Tibial nerve (tissue), 4 donors: ENCODE measurements at regions not wholly inside any gene's neighbourhood (a gene's known extent, or its start where the extent isn't known, plus 50 kb on each side); places are given as distances from the start of the nearest gene placed in this dataset.

Experiments
- DNase-seq, 2 donors: peaks; one replicate each; pipeline ENCODE4 v3.0.0-alpha.2; 2019; ENCODE audit warnings: low spot score in 2 of 2
- H3K27ac ChIP-seq, 4 donors: fragments of 200-600 bp; sonication (generic) in 3 of 4; one replicate each; pipeline ENCODE4 v1.5.1; 2017 to 2019; ENCODE audit warnings: mild to moderate bottlenecking in 1 of 4
- H3K27me3 ChIP-seq, 2 donors: fragments of 200-600 bp; sonication (generic) in 1 of 2; one replicate each; pipeline versions ENCODE4 v1.5.1 to v1.6.0; 2017 to 2019
- H3K36me3 ChIP-seq, 3 donors: fragments of 200-600 bp; sonication (generic); one replicate each; pipeline ENCODE4 v1.5.1; 2018 to 2019
- H3K4me1 ChIP-seq, 4 donors: fragments of 200-600 bp; sonication (generic) in 3 of 4; one replicate each; pipeline ENCODE4 v1.5.1; 2017 to 2019
- H3K4me3 ChIP-seq, 4 donors: fragments of 200-600 bp; sonication (generic) in 3 of 4; one replicate each; pipeline ENCODE4 v1.5.1; 2017 to 2019; ENCODE audit warnings: mild to moderate bottlenecking in 1 of 4, moderate library complexity in 1 of 4
- H3K9me3 ChIP-seq, 4 donors: fragments of 200-600 bp; sonication (generic) in 3 of 4; one replicate each; pipeline ENCODE4 v1.5.1; 2017 to 2019
- EP300 ChIP-seq, 2 donors: sonication (generic); formaldehyde crosslinking; IDR thresholded peaks; one replicate each; pipeline ENCODE4 v1.6.1; 2017; ENCODE audit warnings: antibody characterized with exemption in 2 of 2, mild to moderate bottlenecking in 1 of 2
- POLR2A ChIP-seq, 2 donors: fragments of 450-650 bp; IDR thresholded peaks; one replicate each; pipeline ENCODE4 v1.6.1; 2017; ENCODE audit warnings: antibody characterized with exemption in 2 of 2, mild to moderate bottlenecking in 2 of 2, moderate library complexity in 2 of 2
- WGBS, 2 donors: methylation state at CpG; one replicate each; pipeline ENCODE4 v1.1.5; 2018; 5-methylcytosine and 5-hydroxymethylcytosine counted together
- TF ChIP-seq, protein P1 (sequence below), 5 experiments: fragments of 200-600 bp in 3 of 5; fragments of 450-650 bp in 2 of 5; sonication (generic) in 3 of 5; IDR thresholded peaks; one replicate each; pipeline ENCODE4 v1.5.1; 2016 to 2019; ENCODE audit warnings: antibody characterized with exemption in 5 of 5, mild to moderate bottlenecking in 3 of 5, moderate library complexity in 2 of 5

DNA sequence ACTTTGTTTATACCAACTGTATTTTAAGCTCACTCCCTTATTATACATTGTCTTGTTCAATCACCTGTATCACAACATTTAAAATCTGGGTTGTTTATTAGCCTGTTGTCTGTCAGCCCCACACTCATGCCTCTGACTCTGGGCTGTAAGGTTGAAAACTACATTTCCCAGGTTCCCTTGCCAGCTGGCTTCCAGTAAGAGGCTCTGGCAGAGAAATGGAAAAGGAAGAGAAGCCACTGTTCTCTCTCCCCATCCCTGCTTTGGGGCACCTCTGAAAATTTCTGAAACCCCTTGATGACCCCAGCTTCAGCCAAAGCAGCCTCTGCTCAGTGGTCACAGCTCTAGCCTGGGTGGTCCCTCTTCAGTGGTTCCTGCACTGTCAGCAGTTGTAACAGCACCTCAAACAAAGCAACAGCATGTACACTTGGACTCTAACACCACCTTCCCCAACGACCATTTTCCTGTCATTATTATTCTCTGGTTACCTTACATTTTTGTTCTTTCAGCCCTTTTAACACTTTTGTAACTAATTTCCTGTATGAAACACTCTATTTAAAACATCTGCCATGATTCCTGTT is 108.9 kb upstream of the LGALSL start:
- no peaks in the 10 kb centered on the region for H3K36me3 ChIP-seq
- no peak for TF ChIP-seq POLR2A (IDR thresholded peaks at IDR 0.05)
- TF ChIP-seq, protein P1, sequence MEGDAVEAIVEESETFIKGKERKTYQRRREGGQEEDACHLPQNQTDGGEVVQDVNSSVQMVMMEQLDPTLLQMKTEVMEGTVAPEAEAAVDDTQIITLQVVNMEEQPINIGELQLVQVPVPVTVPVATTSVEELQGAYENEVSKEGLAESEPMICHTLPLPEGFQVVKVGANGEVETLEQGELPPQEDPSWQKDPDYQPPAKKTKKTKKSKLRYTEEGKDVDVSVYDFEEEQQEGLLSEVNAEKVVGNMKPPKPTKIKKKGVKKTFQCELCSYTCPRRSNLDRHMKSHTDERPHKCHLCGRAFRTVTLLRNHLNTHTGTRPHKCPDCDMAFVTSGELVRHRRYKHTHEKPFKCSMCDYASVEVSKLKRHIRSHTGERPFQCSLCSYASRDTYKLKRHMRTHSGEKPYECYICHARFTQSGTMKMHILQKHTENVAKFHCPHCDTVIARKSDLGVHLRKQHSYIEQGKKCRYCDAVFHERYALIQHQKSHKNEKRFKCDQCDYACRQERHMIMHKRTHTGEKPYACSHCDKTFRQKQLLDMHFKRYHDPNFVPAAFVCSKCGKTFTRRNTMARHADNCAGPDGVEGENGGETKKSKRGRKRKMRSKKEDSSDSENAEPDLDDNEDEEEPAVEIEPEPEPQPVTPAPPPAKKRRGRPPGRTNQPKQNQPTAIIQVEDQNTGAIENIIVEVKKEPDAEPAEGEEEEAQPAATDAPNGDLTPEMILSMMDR (IDR thresholded peaks at IDR 0.05) = no peak
- no peak for TF ChIP-seq EP300 (IDR thresholded peaks at IDR 0.05)
- no peaks in the 10 kb centered on the region for H3K4me1 ChIP-seq
- no peak for DNase-seq
- H3K27me3 ChIP-seq = no peaks in the 10 kb centered on the region
- H3K9me3 ChIP-seq = no peaks in the 10 kb centered on the region
- no peak overlapping the region for H3K27ac ChIP-seq
- 4 to 12% methylated on average over 1 of the region's 1 CpG for whole genome bisulfite sequencing, 2 donors
- no peak overlapping the region for H3K4me3 ChIP-seq

DNA sequence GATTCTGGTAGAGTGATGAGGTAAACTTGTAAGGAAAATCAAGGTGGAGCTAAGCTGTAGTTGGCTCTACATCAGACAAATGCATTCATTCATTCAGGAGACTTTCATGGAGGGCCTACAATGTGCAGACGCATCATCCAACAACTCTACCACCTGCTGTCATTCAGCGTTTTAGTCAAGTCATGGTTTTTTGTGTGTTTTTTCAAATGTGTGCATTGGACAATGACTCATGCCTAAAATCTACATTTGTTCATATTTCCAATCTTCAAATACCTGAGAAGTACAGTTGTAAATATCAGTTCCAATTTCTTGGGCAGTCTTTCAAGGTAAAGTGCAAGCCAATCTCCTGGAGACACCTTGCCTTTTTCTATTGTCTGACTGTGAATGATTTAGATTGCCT is 108.0 kb upstream of the LGALSL start:
- H3K27me3 ChIP-seq = no peaks in the 10 kb centered on the region
- no peak overlapping the region for H3K4me3 ChIP-seq
- H3K27ac ChIP-seq = no peak overlapping the region
- TF ChIP-seq POLR2A (IDR thresholded peaks at IDR 0.05) (no peak), EP300 (IDR thresholded peaks at IDR 0.05) (no peak)
- TF ChIP-seq, protein P1 (IDR thresholded peaks at IDR 0.05) = no peak
- DNase-seq = no peak
- H3K36me3 ChIP-seq = no peaks in the 10 kb centered on the region
- 93 to 97% methylated on average over 2 of the region's 2 CpGs for WGBS, 2 donors
- no peaks in the 10 kb centered on the region for H3K4me1 ChIP-seq
- no peaks in the 10 kb centered on the region for H3K9me3 ChIP-seq

DNA sequence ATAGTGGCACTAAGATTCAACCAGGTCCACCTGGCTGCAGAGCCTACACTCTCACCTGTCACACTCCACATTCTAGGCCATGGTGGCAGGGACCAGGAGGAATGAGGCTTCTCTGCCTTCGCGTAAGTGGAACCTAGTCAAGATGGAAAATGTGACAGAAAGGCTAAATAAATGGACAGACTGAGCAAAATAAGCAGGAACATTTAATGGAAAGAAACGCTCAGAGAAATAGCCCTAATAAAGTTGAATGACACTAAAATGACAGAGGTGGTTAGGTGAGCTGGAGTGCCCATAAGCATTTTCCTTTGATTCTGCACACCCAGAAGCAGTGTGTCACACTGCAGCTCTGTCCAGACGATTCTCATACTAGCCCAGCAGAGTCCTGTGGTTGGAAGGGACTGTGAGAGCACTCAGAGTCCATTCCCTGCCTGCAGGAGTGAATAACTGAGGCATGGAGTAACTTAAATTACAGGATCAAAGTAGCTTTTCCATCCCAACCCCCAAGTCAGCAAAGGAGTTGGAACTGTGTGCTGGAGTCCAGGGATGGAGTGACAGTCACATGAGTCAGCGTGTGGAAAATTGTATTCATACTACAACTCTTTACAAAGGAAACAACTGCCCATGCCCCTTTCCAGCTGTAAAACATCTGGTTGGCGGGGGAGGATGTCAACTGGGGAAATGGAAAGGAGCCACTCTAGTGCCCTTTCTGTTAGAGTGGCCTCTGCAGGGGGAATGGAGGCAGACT is 105.4 kb upstream of the LGALSL start:
- H3K9me3 ChIP-seq = peaks cover 0 to 14% (median 0%) of the 10 kb centered on the region in 4 donors
- no peak overlapping the region for H3K27ac ChIP-seq
- 67 to 74% methylated on average over 6 of the region's 6 CpGs for WGBS, 2 donors
- no peak overlapping the region for H3K4me3 ChIP-seq
- no peaks in the 10 kb centered on the region for H3K4me1 ChIP-seq
- TF ChIP-seq POLR2A (IDR thresholded peaks at IDR 0.05) (no peak), EP300 (IDR thresholded peaks at IDR 0.05) (no peak)
- TF ChIP-seq, protein P1 (IDR thresholded peaks at IDR 0.05) = no peak
- H3K27me3 ChIP-seq = no peaks in the 10 kb centered on the region
- DNase-seq = no peak
- no peaks in the 10 kb centered on the region for H3K36me3 ChIP-seq

- Histone ChIP-seq H3K27ac (no peak overlapping the region), H3K27me3 (no peaks in the 10 kb centered on the region), H3K9me3 (peaks cover 0 to 16% (median 0%) of the 10 kb centered on the region in 4 donors), H3K4me3 (no peak overlapping the region), H3K36me3 (no peaks in the 10 kb centered on the region), H3K4me1 (no peaks in the 10 kb centered on the region)
- WGBS, 2 donors = 79 to 81% methylated on average over 2 of the region's 2 CpGs
- TF ChIP-seq POLR2A (IDR thresholded peaks at IDR 0.05) (no peak), EP300 (IDR thresholded peaks at IDR 0.05) (no peak)
- TF ChIP-seq, protein P1 (IDR thresholded peaks at IDR 0.05) = no peak
- DNase-seq = no peak
Measured at GRCh38 chr2:64349131-64349530, 104.8 kb upstream of the LGALSL start.

DNA sequence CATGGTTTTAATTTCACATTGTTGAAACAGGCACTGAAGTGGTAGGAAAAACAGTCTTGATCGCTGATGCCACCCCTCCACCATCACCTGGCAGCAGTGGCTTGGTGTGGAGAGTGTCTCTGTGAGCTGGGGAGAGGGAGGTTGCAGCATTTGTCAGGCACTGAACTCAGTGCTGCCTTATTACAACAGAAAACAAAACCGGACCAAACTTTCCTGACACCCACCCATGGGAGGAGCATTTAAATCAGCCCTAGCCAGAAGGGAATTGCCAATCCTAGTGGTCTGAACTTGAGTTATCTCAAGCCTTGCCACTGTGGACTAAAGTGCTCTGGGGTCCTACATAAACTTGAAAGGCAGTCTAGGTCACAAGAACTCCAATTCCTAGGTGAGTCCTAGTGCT is 103.0 kb upstream of the LGALSL start:
- 62 to 66% methylated on average over 2 of the region's 2 CpGs for WGBS, 2 donors
- Histone ChIP-seq H3K4me3 (no peak overlapping the region), H3K36me3 (no peaks in the 10 kb centered on the region), H3K27ac (no peak overlapping the region), H3K4me1 (no peaks in the 10 kb centered on the region), H3K9me3 (peaks cover 0 to 16% (median 0%) of the 10 kb centered on the region in 4 donors), H3K27me3 (no peaks in the 10 kb centered on the region)
- DNase-seq = no peak
- TF ChIP-seq EP300 (IDR thresholded peaks at IDR 0.05) (no peak), POLR2A (IDR thresholded peaks at IDR 0.05) (no peak)
- TF ChIP-seq, protein P1 (IDR thresholded peaks at IDR 0.05) = no peak
